ENCODE measurements at regions not wholly inside any gene's neighbourhood (a gene's known extent, or its start where the extent isn't known, plus 50 kb on each side); places are given as distances from the start of the nearest gene placed in this dataset.

DNA sequence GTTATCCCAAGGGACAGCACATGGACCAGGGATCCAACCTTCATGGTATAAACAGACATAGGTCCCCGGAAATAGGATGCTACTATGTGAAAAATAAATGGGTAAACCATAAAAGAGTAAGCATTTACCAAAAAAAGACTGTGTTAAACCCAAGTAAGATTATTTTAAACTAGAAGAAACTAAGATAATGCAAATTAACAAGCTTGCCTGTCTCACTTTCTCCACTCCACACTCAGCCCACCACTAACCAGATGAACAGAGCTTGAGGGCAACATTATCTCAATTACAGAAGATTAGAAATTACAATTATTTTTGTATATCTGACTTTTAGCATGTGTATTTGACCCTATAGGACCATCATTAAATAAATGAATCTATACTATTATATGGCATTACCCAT, 117.2 kb upstream of the CAV2 start:
- Mint-ChIP-seq H3K4me1 (peaks cover 29 to 37% of the 10 kb centered on the region in 2 experiments), H3K27me3 (ENCODE audit: low read depth) (no peaks in the 10 kb centered on the region), H3K27ac (no peak overlapping the region), H3K36me3 (ENCODE audit: insufficient read depth in 1 of 3, low read depth in 3 of 3) (peaks cover 0 to 3% (median under 1%) of the 10 kb centered on the region in 3 experiments; a peak in 3 of 7 replicates), H3K4me3 (no peak overlapping the region), H3K9me3 (peaks cover 0 to 5% of the 10 kb centered on the region in 2 experiments; a peak in 2 of 5 replicates)
- Histone ChIP-seq H3K9me3 (ENCODE audit: control insufficient read depth, low read depth, low read length) (no peaks in the 10 kb centered on the region), H2BK12ac (ENCODE audit: insufficient read length, low read depth, low read length) (no peak overlapping the region), H3K18ac (ENCODE audit: insufficient read length, low read depth, low read length) (no peak overlapping the region), H3K14ac (ENCODE audit: insufficient read depth, low read length) (no peak overlapping the region), H3K4me2 (ENCODE audit: insufficient read depth, insufficient read length, low read length) (no peak overlapping the region), H3T11ph (ENCODE audit: low read length) (no peak overlapping the region), H3K79me2 (ENCODE audit: insufficient read depth, low read length) (no peaks in the 10 kb centered on the region), H2BK5ac (ENCODE audit: insufficient read length, low read length) (no peak overlapping the region), H3K4me1 (ENCODE audit: insufficient read depth, low read length) (no peaks in the 10 kb centered on the region), H4K20me1 (ENCODE audit: control insufficient read depth, insufficient read depth, insufficient read length) (no peaks in the 10 kb centered on the region), H2BK20ac (ENCODE audit: low read depth, low read length, poor library complexity, severe bottlenecking) (no peak overlapping the region), H2AK5ac (ENCODE audit: insufficient read length, low read length) (no peak overlapping the region), H2AFZ (ENCODE audit: low read length) (no peak overlapping the region), H3K9ac (ENCODE audit: extremely low read depth, insufficient read length, low read length) (no peak overlapping the region), H3K79me1 (ENCODE audit: insufficient read depth, low read depth, low read length, poor library complexity, severe bottlenecking) (no peaks in the 10 kb centered on the region), H4K8ac (replicated peaks; ENCODE audit: insufficient read length, low read depth, low read length) (no peak overlapping the region), H3K23me2 (ENCODE audit: insufficient read length, low read depth, low read length, poor library complexity, severe bottlenecking) (no peaks in the 10 kb centered on the region), H4K5ac (ENCODE audit: insufficient read length, low read depth, low read length) (no peak overlapping the region), H3K56ac (ENCODE audit: insufficient read length, low read depth, low read length) (no peak overlapping the region), H2BK15ac (ENCODE audit: low read depth, low read length) (no peak overlapping the region), H3K4ac (ENCODE audit: low read depth, low read length) (no peak overlapping the region), H4K91ac (ENCODE audit: insufficient read length, low read depth, low read length) (no peak overlapping the region), H2BK120ac (ENCODE audit: low read depth, low read length, poor library complexity, severe bottlenecking) (no peak overlapping the region), H3K27me3 (ENCODE audit: insufficient read depth, low read length) (no peaks in the 10 kb centered on the region), H3K23ac (ENCODE audit: insufficient read length, low read depth, low read length) (no peak overlapping the region), H3K27ac (ENCODE audit: insufficient read length, low read depth, low read length) (no peak overlapping the region)
- WGBS (ENCODE audit: extremely low coverage, insufficient read length, low lambda C conversion rate) = no CpG with 5 or more reads among the region's 1 CpG
- TF ChIP-seq, protein P1, sequence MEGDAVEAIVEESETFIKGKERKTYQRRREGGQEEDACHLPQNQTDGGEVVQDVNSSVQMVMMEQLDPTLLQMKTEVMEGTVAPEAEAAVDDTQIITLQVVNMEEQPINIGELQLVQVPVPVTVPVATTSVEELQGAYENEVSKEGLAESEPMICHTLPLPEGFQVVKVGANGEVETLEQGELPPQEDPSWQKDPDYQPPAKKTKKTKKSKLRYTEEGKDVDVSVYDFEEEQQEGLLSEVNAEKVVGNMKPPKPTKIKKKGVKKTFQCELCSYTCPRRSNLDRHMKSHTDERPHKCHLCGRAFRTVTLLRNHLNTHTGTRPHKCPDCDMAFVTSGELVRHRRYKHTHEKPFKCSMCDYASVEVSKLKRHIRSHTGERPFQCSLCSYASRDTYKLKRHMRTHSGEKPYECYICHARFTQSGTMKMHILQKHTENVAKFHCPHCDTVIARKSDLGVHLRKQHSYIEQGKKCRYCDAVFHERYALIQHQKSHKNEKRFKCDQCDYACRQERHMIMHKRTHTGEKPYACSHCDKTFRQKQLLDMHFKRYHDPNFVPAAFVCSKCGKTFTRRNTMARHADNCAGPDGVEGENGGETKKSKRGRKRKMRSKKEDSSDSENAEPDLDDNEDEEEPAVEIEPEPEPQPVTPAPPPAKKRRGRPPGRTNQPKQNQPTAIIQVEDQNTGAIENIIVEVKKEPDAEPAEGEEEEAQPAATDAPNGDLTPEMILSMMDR (conservative IDR thresholded peaks at IDR 0.05) = no peak
- no peak for DNase-seq

All from H9 (cell line).